OCI-LY3 (cell line): ENCODE measurements at regions not wholly inside any gene's neighbourhood (a gene's known extent, or its start where the extent isn't known, plus 50 kb on each side); places are given as distances from the start of the nearest gene placed in this dataset.
"Not testable (repeated sequence)": the region's sequence is repeated elsewhere in the genome, so short reads cannot be mapped to it uniquely, and the experiment has no call there.

Experiments used
- EZH2phosphoT487 ChIP-seq: fragments of 200-600 bp; shearing (Covaris generic); IDR thresholded peaks from 2 replicates; pipeline ENCODE4 v1.6.1; 2018; ENCODE audit warnings: antibody characterized with exemption, mixed run types, low read depth
- TF ChIP-seq, protein P1 (sequence below): fragments of 200-600, 300-600 bp; sonication (generic); IDR thresholded peaks from 2 replicates; pipeline ENCODE4 v1.5.1; 2014; ENCODE audit warnings: antibody characterized with exemption, low read length, low read depth

DNA sequence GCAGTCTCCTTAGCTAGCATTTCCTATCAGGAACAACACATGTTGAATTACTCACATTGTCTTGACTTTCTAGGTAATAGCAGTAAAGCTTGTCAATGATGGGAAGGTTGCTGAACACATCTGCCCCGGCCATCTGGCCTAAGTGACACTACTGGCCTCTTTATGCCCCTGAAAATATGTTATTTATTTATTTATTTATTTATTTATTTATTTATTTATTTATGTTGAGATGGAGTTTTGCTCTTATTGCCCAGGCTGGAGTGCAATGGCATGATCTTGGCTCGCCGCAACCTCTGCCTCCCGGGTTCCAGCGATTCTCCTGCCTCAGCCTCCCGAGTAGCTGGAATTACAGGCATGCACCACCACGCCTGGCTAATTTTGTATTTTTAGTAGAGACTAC lies 95.9 kb upstream of the ERCC6L2 start:
- TF ChIP-seq, protein P1, sequence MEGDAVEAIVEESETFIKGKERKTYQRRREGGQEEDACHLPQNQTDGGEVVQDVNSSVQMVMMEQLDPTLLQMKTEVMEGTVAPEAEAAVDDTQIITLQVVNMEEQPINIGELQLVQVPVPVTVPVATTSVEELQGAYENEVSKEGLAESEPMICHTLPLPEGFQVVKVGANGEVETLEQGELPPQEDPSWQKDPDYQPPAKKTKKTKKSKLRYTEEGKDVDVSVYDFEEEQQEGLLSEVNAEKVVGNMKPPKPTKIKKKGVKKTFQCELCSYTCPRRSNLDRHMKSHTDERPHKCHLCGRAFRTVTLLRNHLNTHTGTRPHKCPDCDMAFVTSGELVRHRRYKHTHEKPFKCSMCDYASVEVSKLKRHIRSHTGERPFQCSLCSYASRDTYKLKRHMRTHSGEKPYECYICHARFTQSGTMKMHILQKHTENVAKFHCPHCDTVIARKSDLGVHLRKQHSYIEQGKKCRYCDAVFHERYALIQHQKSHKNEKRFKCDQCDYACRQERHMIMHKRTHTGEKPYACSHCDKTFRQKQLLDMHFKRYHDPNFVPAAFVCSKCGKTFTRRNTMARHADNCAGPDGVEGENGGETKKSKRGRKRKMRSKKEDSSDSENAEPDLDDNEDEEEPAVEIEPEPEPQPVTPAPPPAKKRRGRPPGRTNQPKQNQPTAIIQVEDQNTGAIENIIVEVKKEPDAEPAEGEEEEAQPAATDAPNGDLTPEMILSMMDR = not testable (repeated sequence)
- TF ChIP-seq EZH2phosphoT487 = not testable (repeated sequence)
